ENCODE measurements at regions not wholly inside any gene's neighbourhood (a gene's known extent, or its start where the extent isn't known, plus 50 kb on each side); places are given as distances from the start of the nearest gene placed in this dataset.

GRCh38 chr12:125299840-125300239 lies 234.6 kb downstream of the AACS start:
- TF ChIP-seq MYC (IDR thresholded peaks at IDR 0.05; ENCODE audit: low read depth, low read length) = no peak
- TF ChIP-seq POLR2A (IDR thresholded peaks at IDR 0.05; ENCODE audit: extremely low read depth, insufficient read length) = no peak
- no peak for TF ChIP-seq CTCF (IDR thresholded peaks at IDR 0.05; ENCODE audit: low read depth, low read length)
- no peak for TF ChIP-seq MAX (IDR thresholded peaks at IDR 0.05; ENCODE audit: low read depth, low read length)
- no peak for DNase-seq (ENCODE audit: low read depth)
- no peak overlapping the region for H3K4me3 ChIP-seq (ENCODE audit: low read depth, low read length)

GRCh38 chr12:125300249-125300648 lies 235.0 kb downstream of the AACS start:
- TF ChIP-seq POLR2A (IDR thresholded peaks at IDR 0.05; ENCODE audit: extremely low read depth, insufficient read length) (no peak), MYC (IDR thresholded peaks at IDR 0.05; ENCODE audit: low read depth, low read length) (no peak), MAX (IDR thresholded peaks at IDR 0.05; ENCODE audit: low read depth, low read length) (no peak), CTCF (IDR thresholded peaks at IDR 0.05; ENCODE audit: low read depth, low read length) (no peak)
- no peak for DNase-seq (ENCODE audit: low read depth)
- H3K4me3 ChIP-seq (ENCODE audit: low read depth, low read length) = no peak overlapping the region

GRCh38 chr12:125303337-125303736 lies 238.1 kb downstream of the AACS start:
- TF ChIP-seq CTCF (IDR thresholded peaks at IDR 0.05; ENCODE audit: low read depth, low read length) = no peak
- no peak for TF ChIP-seq MAX (IDR thresholded peaks at IDR 0.05; ENCODE audit: low read depth, low read length)
- no peak for TF ChIP-seq MYC (IDR thresholded peaks at IDR 0.05; ENCODE audit: low read depth, low read length)
- TF ChIP-seq POLR2A (IDR thresholded peaks at IDR 0.05; ENCODE audit: extremely low read depth, insufficient read length) = no peak
- no peak overlapping the region for H3K4me3 ChIP-seq (ENCODE audit: low read depth, low read length)
- no peak for DNase-seq (ENCODE audit: low read depth)

GRCh38 chr12:125304029-125304428 lies 238.8 kb downstream of the AACS start:
- TF ChIP-seq MAX (IDR thresholded peaks at IDR 0.05; ENCODE audit: low read depth, low read length) = no peak
- no peak for TF ChIP-seq MYC (IDR thresholded peaks at IDR 0.05; ENCODE audit: low read depth, low read length)
- TF ChIP-seq CTCF (IDR thresholded peaks at IDR 0.05; ENCODE audit: low read depth, low read length) = no peak
- no peak for TF ChIP-seq POLR2A (IDR thresholded peaks at IDR 0.05; ENCODE audit: extremely low read depth, insufficient read length)
- H3K4me3 ChIP-seq (ENCODE audit: low read depth, low read length) = no peak overlapping the region
- DNase-seq (ENCODE audit: low read depth) = no peak

- no peak overlapping the region for H3K4me3 ChIP-seq (ENCODE audit: low read depth, low read length)
- TF ChIP-seq MYC (IDR thresholded peaks at IDR 0.05; ENCODE audit: low read depth, low read length) (no peak), MAX (IDR thresholded peaks at IDR 0.05; ENCODE audit: low read depth, low read length) (no peak), POLR2A (IDR thresholded peaks at IDR 0.05; ENCODE audit: extremely low read depth, insufficient read length) (no peak), CTCF (IDR thresholded peaks at IDR 0.05; ENCODE audit: low read depth, low read length) (no peak)
- no peak for DNase-seq (ENCODE audit: low read depth)
These were observed 240.0 kb downstream of the AACS start for GRCh38 chr12:125305231-125305630.

- no peak for TF ChIP-seq MYC (IDR thresholded peaks at IDR 0.05; ENCODE audit: low read depth, low read length)
- TF ChIP-seq CTCF (IDR thresholded peaks at IDR 0.05; ENCODE audit: low read depth, low read length) = no peak
- TF ChIP-seq MAX (IDR thresholded peaks at IDR 0.05; ENCODE audit: low read depth, low read length) = no peak
- TF ChIP-seq POLR2A (IDR thresholded peaks at IDR 0.05; ENCODE audit: extremely low read depth, insufficient read length) = no peak
- H3K4me3 ChIP-seq (ENCODE audit: low read depth, low read length) = no peak overlapping the region
- no peak for DNase-seq (ENCODE audit: low read depth)
These were observed 245.2 kb downstream of the AACS start for GRCh38 chr12:125310461-125310860.
